NB4 (cell line): ENCODE measurements at regions not wholly inside any gene's neighbourhood (a gene's known extent, or its start where the extent isn't known, plus 50 kb on each side); places are given as distances from the start of the nearest gene placed in this dataset.

Experiments used
- CTCF ChIP-seq: IDR thresholded peaks from one replicate; pipeline ENCODE4 v1.5.1; 2012; ENCODE audit warnings: low read depth, low read length
- MYC ChIP-seq: IDR thresholded peaks from 2 replicates; pipeline ENCODE4 v1.6.1; 2011; ENCODE audit warnings: low read depth, low read length
- POLR2A ChIP-seq: IDR thresholded peaks from 2 replicates; pipeline ENCODE4 v1.6.1; 2011; ENCODE audit warnings: mild to moderate bottlenecking; ENCODE audit not compliant: insufficient read length; ENCODE audit errors: extremely low read depth
- TF ChIP-seq, protein P1 (sequence below): IDR thresholded peaks from 2 replicates; pipeline ENCODE4 v1.6.1; 2011; ENCODE audit warnings: low read depth, low read length

- TF ChIP-seq CTCF = no peak
- no peak for TF ChIP-seq POLR2A
- TF ChIP-seq, protein P1, sequence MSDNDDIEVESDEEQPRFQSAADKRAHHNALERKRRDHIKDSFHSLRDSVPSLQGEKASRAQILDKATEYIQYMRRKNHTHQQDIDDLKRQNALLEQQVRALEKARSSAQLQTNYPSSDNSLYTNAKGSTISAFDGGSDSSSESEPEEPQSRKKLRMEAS = no peak
- TF ChIP-seq MYC = no peak
Observed at GRCh38 chr4:31104043-31104442, 383.9 kb downstream of the PCDH7 start.
